Upper lobe of left lung (tissue), 6 donors: ENCODE measurements at regions not wholly inside any gene's neighbourhood (a gene's known extent, or its start where the extent isn't known, plus 50 kb on each side); places are given as distances from the start of the nearest gene placed in this dataset.
"Not testable (repeated sequence)": the region's sequence is repeated elsewhere in the genome, so short reads cannot be mapped to it uniquely, and the experiment has no call there.

ENCODE experiments used
- ATAC-seq, 2 donors: fragments of 200-7000 bp; cut with Tn5 transposase; one replicate each; pipeline ENCODE4 v1.9.1; 2022; ENCODE audit warnings: mild to moderate bottlenecking in 2 of 2, moderate library complexity in 2 of 2; ENCODE audit not compliant: low FRiP score in 2 of 2
- DNase-seq, 2 donors: peaks; one replicate each; pipeline ENCODE4 v3.0.0-alpha.2; 2019 to 2020
- H3K27ac ChIP-seq, 4 donors: fragments of 200-600 bp; sonication (generic); one replicate each; pipeline ENCODE4 v1.5.1; 2016 to 2019
- H3K27me3 ChIP-seq, 4 donors: fragments of 200-600 bp; sonication (generic); one replicate each; pipeline ENCODE4 v1.5.1; 2017 to 2019
- H3K36me3 ChIP-seq, 4 donors: fragments of 200-600 bp; sonication (generic); one replicate each; pipeline ENCODE4 v1.5.1; 2016 to 2019
- H3K4me1 ChIP-seq, 4 donors: fragments of 200-600 bp; sonication (generic); one replicate each; pipeline ENCODE4 v1.5.1; 2018 to 2019
- H3K4me3 ChIP-seq, 4 donors: fragments of 200-600 bp; sonication (generic); one replicate each; pipeline ENCODE4 v1.5.1; 2017 to 2019; ENCODE audit warnings: mild to moderate bottlenecking in 2 of 4, moderate library complexity in 1 of 4
- H3K9me3 ChIP-seq, 4 donors: fragments of 200-600 bp; sonication (generic); one replicate each; pipeline ENCODE4 v1.5.1; 2018 to 2019
- WGBS, 2 donors: methylation state at CpG; one replicate each; pipeline ENCODE4 v1.1.5; 2017 to 2018; 5-methylcytosine and 5-hydroxymethylcytosine counted together
- small RNA-seq, 4 donors: library from RNA; depleted of rRNA; stranded (forward); fragments of <200 nt; gene quantifications; one replicate each; pipeline ENCODE3, GENCODE V24; 2016
- donor health status: DM: no; HTN: no; CAD: no; lungs with moderate emphysema.
- donor health status: DM: no; HTN: yes; CAD: no; lungs with severe emphysema.

DNA sequence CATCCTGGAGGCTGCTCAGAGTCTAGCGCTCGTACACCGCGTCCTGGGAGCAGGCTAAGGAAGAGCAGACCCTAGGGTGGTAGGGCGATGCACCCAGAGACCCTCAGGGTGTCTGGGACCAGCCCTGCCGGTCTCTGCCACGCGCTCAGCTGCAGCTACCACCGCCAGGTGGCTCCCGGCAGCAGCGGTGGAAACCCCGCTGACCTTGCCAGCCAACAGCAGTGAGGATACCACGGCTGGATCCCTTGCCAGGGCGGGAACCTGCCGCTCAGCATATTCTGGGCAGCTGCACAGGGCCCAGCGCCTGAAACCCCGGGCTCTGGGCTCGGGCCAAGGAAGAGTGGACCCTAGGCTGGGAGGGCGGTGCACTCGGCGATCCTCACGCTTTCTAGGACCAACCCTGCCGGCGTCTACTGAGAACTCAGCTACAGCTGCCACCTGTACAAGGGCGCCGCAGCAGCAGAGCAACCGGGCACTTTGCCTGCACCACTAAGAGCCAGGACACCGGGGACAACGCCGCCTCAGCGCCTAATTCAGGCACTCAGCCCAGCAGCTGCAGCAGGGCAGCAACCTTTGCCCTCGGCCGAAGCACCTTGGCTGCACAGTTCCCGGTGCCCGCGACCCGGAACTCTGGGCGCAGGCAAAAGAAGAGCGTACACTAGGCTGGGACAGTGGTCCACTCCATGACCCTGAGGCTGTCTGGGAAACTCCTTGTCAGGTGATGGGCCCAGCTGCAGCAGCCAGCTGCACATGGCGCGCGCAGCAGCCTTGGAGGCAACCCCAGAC lies 80.8 kb downstream of the POTEB2 start:
- ATAC-seq, H3K27ac ChIP-seq, H3K36me3 ChIP-seq, H3K4me1 ChIP-seq, H3K27me3 ChIP-seq, H3K9me3 ChIP-seq, H3K4me3 ChIP-seq: not testable (repeated sequence)
- peak in 1 of 2 donors; percentile 0 for DNase-seq
- WGBS, 2 donors = no CpG with 5 or more reads among the region's 42 CpGs

DNA sequence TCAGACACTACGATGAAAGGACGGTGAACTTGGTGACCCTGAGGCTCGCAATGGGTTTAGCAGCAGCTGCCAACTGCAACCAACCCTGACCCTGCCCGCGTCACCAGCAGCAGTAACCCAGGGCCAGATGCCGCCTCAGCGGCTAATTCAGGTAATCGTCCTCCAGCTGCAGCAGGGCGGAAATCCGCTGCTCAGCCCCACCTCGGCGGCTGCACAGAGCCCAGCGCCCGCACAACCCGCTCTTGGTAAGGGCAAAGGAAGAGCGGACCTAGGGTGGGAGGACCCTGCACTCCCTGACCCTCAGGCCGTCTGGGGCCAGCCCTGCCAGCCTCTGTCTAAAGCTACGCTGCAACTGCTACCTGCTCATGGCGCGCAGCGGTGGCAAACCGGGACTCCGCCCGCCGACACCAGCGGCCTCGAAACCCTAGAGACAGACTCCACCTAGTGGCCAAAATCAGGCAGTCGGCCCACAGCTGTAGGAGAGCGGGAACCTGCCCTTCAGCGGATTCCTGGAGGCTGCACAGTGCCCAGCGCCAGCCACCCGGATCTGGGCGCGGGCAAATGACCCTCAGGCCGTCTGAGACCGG lies 82.4 kb downstream of the POTEB2 start:
- not testable (repeated sequence) for H3K9me3 ChIP-seq, H3K27me3 ChIP-seq, H3K4me3 ChIP-seq, H3K36me3 ChIP-seq, H3K27ac ChIP-seq, H3K4me1 ChIP-seq, ATAC-seq, DNase-seq
- no CpG with 5 or more reads among the region's 36 CpGs for WGBS, 2 donors

- H3K27ac ChIP-seq, H3K36me3 ChIP-seq, H3K4me1 ChIP-seq, DNase-seq, H3K4me3 ChIP-seq, H3K27me3 ChIP-seq, H3K9me3 ChIP-seq, ATAC-seq: not testable (repeated sequence)
- WGBS, 2 donors = no CpG with 5 or more reads among the region's 41 CpGs
Observed at GRCh38 chr15:20775412-20775811, 90.7 kb downstream of the POTEB2 start.

GRCh38 chr15:20767943-20768342 lies 98.2 kb downstream of the POTEB2 start:
- no CpG with 5 or more reads among the region's 2 CpGs for WGBS, 2 donors

DNA sequence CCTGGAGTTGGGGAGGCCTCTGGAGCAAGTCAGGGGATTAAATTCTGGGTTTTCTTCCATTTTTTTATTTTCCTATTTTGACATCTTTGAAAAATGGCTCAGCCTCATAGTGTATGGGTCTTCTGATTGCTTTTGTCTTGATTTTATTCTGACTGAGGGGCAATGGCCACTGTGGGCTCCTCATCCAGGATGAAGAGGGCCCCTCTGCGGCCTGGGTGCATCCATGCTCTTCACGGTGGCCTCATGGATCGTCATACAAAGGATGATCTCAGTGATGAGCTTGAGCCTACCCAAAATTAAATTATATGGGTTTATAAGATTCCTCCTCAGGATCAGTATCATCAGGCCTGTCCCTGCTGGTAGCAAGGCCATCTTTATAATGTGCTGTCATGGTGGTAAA lies 103.7 kb downstream of the POTEB2 start:
- H3K9me3 ChIP-seq, H3K4me3 ChIP-seq, H3K36me3 ChIP-seq, H3K4me1 ChIP-seq, H3K27me3 ChIP-seq, DNase-seq, H3K27ac ChIP-seq, ATAC-seq: not testable (repeated sequence)
- 90 to 100% methylated on average over 2 to 3 of the region's 3 CpGs for WGBS, 2 donors

More at GRCh38 chr15:20767943-20768342, 98.2 kb downstream of the POTEB2 start:
- H3K4me1 ChIP-seq, H3K36me3 ChIP-seq, H3K27ac ChIP-seq, H3K27me3 ChIP-seq, H3K4me3 ChIP-seq, ATAC-seq, DNase-seq, H3K9me3 ChIP-seq: not testable (repeated sequence)

- not testable (repeated sequence) for H3K4me1 ChIP-seq
Observed at GRCh38 chr15:20756440-20756839, 109.7 kb downstream of the POTEB2 start.

GRCh38 chr15:20755665-20756398 lies 110.3 kb downstream of the POTEB2 start:
- peak overlapping the region in 1 of 4 donors; percentile 21 for H3K4me3 ChIP-seq

More at GRCh38 chr15:20756440-20756839, 109.7 kb downstream of the POTEB2 start:
- H3K9me3 ChIP-seq, H3K27ac ChIP-seq, DNase-seq, H3K4me3 ChIP-seq, H3K27me3 ChIP-seq, ATAC-seq, H3K36me3 ChIP-seq: not testable (repeated sequence)
- no CpG with 5 or more reads among the region's 10 CpGs for WGBS, 2 donors

DNA sequence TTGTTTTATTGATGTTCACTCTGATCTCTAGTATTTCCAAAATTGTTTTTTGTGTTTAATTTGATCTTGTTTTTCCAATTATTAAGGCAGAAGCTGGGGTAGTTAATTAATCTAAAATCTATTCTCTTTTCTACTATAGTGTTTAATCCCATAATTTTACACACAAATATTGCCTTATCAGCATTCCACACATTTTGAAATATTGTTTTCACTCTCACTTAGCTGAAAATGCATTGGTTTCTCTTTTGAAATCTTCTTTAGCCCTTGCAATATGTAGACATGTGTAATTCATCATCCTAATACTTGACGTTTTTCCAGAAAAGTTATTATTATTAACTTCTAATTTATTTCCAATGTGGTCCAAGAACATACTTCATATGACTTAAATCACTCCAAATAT lies 132.6 kb downstream of the POTEB2 start:
- not testable (repeated sequence) for H3K4me1 ChIP-seq, H3K9me3 ChIP-seq, H3K27ac ChIP-seq, H3K36me3 ChIP-seq, DNase-seq, H3K4me3 ChIP-seq, ATAC-seq, H3K27me3 ChIP-seq
- WGBS, 2 donors = 17 to 37% methylated on average over 1 of the region's 1 CpG

More at GRCh38 chr15:20755665-20756398, 110.3 kb downstream of the POTEB2 start:
- not testable (repeated sequence) for H3K27me3 ChIP-seq, H3K27ac ChIP-seq, H3K36me3 ChIP-seq, H3K4me1 ChIP-seq, H3K9me3 ChIP-seq
- DNase-seq = peak in 1 of 2 donors; percentile 40
- no CpG with 5 or more reads among the region's 65 CpGs for WGBS, 2 donors
- peak in 1 of 2 donors; percentile 63 for ATAC-seq

Small RNAs in the stretch of these regions (small RNA-seq; reads per million reads assigned to genes)
- 0 reads per million in 4 donors for gene RNU6-498P
